ENCODE measurements at regions not wholly inside any gene's neighbourhood (a gene's known extent, or its start where the extent isn't known, plus 50 kb on each side); places are given as distances from the start of the nearest gene placed in this dataset.

DNA sequence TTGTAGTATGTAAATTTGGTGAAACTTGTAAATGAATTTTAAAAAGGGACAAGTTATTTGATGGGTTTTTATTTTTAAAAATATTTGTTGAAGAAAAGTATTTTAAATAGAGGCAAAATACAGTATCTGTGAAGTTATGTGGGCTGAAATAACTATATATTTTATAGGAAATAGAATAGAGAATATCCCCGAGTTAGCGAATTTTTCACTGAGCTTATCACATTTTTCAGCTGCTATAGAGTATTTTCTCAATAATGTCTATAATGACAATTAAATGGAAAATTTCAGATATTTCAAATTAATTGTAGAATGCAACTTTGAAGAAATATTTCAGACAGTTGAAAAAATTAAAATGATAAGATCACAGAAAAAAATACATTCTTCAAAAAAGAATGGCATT, 166.4 kb upstream of the TP63 start:
- TF ChIP-seq POLR2AphosphoS5 (IDR thresholded peaks at IDR 0.05; ENCODE audit: low read depth, low read length) = no peak
- TF ChIP-seq TAF1 (IDR thresholded peaks at IDR 0.05; ENCODE audit: low read depth, low read length) = no peak
- no peak for TF ChIP-seq POLR2A (IDR thresholded peaks at IDR 0.05; ENCODE audit: low read depth, low read length)
- TF ChIP-seq POU2F2 (IDR thresholded peaks at IDR 0.05; ENCODE audit: low read depth, low read length) = no peak
- TF ChIP-seq SPI1 (IDR thresholded peaks at IDR 0.05; ENCODE audit: low read depth, low read length) = no peak
- TF ChIP-seq PAX5 (IDR thresholded peaks at IDR 0.05; ENCODE audit: insufficient read depth, low read length, severe bottlenecking) = no peak
- FAIRE-seq (no peak), DNase-seq (ENCODE audit: insufficient read length, low spot score) (no peak)

DNA sequence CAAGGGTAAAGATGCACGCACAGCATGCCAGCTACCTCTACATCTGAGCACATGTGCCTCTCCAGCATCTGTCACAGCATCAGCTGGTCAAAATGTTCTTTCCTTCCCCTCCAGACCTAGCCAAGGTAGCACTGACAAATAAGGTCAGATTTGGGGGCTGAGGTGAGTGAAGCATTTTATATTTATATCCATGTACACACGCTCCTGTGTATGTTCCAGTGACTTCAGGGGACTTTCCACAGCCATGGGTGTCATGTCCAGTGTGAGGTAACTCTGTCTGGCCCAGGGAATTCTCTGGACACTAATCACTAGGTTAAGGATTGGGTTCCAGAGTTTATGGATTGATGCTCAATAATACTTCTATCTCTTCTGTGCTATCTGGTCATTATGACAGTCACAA, 165.2 kb upstream of the TP63 start:
- TF ChIP-seq POU2F2 (IDR thresholded peaks at IDR 0.05; ENCODE audit: low read depth, low read length) (no peak), POLR2A (IDR thresholded peaks at IDR 0.05; ENCODE audit: low read depth, low read length) (no peak), POLR2AphosphoS5 (IDR thresholded peaks at IDR 0.05; ENCODE audit: low read depth, low read length) (no peak), TAF1 (IDR thresholded peaks at IDR 0.05; ENCODE audit: low read depth, low read length) (no peak), PAX5 (IDR thresholded peaks at IDR 0.05; ENCODE audit: insufficient read depth, low read length, severe bottlenecking) (no peak), SPI1 (IDR thresholded peaks at IDR 0.05; ENCODE audit: low read depth, low read length) (no peak)
- FAIRE-seq = no peak

DNA sequence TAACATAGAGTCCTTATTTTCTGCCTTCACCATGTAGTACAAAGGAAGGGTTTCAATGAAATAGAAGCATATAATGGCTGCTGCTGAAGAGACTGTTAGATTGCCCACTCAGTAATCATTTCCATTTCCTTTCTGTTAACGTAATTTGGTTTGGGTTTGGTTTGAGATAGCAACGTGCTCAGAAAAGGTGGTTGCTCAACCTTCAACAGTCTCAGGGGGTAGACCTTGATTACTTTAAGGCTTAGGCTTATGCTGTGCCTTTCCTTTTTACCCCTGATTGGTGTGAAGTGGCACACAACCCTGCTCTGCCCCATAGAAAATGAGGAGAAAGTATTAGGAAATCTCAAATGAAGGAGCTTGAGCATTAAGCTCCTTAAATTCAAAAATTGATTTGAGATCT, 163.7 kb upstream of the TP63 start:
- no peak for TF ChIP-seq PAX5 (IDR thresholded peaks at IDR 0.05; ENCODE audit: insufficient read depth, low read length, severe bottlenecking)
- no peak for TF ChIP-seq POLR2AphosphoS5 (IDR thresholded peaks at IDR 0.05; ENCODE audit: low read depth, low read length)
- no peak for TF ChIP-seq TAF1 (IDR thresholded peaks at IDR 0.05; ENCODE audit: low read depth, low read length)
- no peak for TF ChIP-seq POU2F2 (IDR thresholded peaks at IDR 0.05; ENCODE audit: low read depth, low read length)
- no peak for TF ChIP-seq SPI1 (IDR thresholded peaks at IDR 0.05; ENCODE audit: low read depth, low read length)
- TF ChIP-seq POLR2A (IDR thresholded peaks at IDR 0.05; ENCODE audit: low read depth, low read length) = no peak
- DNase-seq (ENCODE audit: insufficient read length, low spot score) (no peak), FAIRE-seq (no peak)

More for the DNA sequence above, 165.2 kb upstream of the TP63 start:
- no peak for DNase-seq (ENCODE audit: insufficient read length, low spot score)

DNA sequence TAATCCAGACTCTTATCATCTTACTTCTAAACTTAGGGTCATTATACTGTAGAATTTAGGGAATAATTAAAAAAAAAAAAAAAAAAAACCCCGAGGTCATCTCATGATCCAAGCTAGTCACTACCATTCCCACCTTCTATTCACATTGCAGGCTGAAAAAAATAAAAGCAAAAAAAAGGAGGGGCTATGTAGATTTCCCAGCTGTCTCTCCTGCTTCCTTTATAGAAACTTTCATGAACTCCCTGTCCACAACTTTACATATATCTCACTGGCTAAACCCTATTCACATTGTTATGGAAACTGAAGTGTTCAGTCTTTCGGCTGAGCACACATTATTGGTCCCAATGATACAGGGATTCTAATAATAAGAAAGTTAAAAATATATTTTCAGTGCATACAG, 156.2 kb upstream of the TP63 start:
- no peak for DNase-seq (ENCODE audit: insufficient read length, low spot score)
- TF ChIP-seq POLR2A (IDR thresholded peaks at IDR 0.05; ENCODE audit: low read depth, low read length) (no peak), POU2F2 (IDR thresholded peaks at IDR 0.05; ENCODE audit: low read depth, low read length) (no peak), PAX5 (IDR thresholded peaks at IDR 0.05; ENCODE audit: insufficient read depth, low read length, severe bottlenecking) (no peak)
- FAIRE-seq = no peak

DNA sequence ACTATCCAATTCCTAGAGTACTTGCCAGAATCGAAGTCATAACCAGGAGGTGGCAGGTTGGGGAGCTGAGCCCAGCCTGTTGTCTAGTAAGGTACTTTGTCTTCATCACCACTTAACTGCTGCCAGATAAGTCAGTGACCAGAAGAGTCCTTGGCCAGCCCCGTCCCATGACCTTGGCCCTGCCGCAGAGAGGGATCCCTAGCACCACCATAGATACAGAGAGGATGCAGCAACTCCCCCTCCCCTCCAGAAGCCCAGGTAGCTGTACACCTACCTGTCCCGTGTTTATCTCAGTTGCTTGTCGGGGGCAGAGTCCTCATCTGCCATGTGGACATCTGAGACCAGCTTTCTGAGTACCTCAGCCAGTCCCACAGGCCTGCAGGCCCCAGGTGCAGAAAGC, 153.6 kb upstream of the TP63 start:
- DNase-seq (ENCODE audit: insufficient read length, low spot score) (no peak), FAIRE-seq (no peak)
- TF ChIP-seq POLR2AphosphoS5 (IDR thresholded peaks at IDR 0.05; ENCODE audit: low read depth, low read length) = no peak
- no peak for TF ChIP-seq TAF1 (IDR thresholded peaks at IDR 0.05; ENCODE audit: low read depth, low read length)
- no peak for TF ChIP-seq PAX5 (IDR thresholded peaks at IDR 0.05; ENCODE audit: insufficient read depth, low read length, severe bottlenecking)
- no peak for TF ChIP-seq POLR2A (IDR thresholded peaks at IDR 0.05; ENCODE audit: low read depth, low read length)
- TF ChIP-seq POU2F2 (IDR thresholded peaks at IDR 0.05; ENCODE audit: low read depth, low read length) = no peak
- no peak for TF ChIP-seq SPI1 (IDR thresholded peaks at IDR 0.05; ENCODE audit: low read depth, low read length)

DNA sequence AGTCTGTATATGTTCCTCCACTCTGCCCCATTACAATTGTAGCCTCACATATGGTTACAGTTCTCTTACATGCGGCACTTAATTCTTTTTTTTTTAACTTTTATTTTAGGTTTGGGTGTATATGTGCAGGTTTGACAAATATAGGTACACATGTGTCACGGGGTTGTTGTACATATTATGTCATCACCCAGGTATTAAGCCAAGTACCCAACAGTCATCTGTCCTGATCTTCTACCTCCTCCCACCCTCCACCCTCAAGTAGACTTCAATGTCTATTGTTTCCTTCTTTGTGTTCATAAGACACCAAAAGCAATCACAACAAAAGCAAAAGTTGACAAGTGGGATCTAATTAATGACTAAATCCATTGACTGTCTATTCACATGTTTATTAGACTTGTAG, 144.6 kb upstream of the TP63 start:
- TF ChIP-seq POU2F2 (IDR thresholded peaks at IDR 0.05; ENCODE audit: low read depth, low read length) = no peak
- no peak for TF ChIP-seq TAF1 (IDR thresholded peaks at IDR 0.05; ENCODE audit: low read depth, low read length)
- TF ChIP-seq POLR2A (IDR thresholded peaks at IDR 0.05; ENCODE audit: low read depth, low read length) = no peak
- no peak for TF ChIP-seq POLR2AphosphoS5 (IDR thresholded peaks at IDR 0.05; ENCODE audit: low read depth, low read length)
- TF ChIP-seq SPI1 (IDR thresholded peaks at IDR 0.05; ENCODE audit: low read depth, low read length) = no peak
- TF ChIP-seq PAX5 (IDR thresholded peaks at IDR 0.05; ENCODE audit: insufficient read depth, low read length, severe bottlenecking) = no peak
- DNase-seq (ENCODE audit: insufficient read length, low spot score) = no peak
- FAIRE-seq = no peak

DNA sequence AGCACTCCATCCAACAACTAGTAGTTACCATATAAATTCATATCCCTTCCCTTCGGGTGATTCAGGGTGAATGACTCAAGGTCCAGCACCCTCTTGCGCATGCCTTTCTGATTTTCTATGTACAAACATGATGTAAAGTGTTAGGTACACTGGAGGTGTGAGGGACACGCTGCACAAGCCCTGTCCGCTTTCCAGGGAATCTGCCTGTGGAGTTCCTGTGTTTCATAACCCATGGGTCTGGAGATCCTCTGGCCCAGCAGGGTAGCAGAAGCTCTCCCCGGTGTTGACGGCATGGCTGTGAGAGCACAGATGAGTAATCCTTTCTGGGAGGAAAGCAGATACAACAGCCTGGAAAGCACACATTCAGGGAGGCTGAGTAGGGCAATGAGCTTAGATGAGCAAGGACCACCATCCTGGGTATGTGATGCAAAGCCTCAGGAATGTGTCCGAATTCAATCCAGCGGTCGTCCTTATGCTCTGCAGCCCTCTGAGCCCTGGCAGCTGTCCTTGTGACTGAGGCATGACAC, 142.9 kb upstream of the TP63 start:
- FAIRE-seq (no peak), DNase-seq (ENCODE audit: insufficient read length, low spot score) (no peak)
- TF ChIP-seq TAF1 (IDR thresholded peaks at IDR 0.05; ENCODE audit: low read depth, low read length) = no peak
- no peak for TF ChIP-seq SPI1 (IDR thresholded peaks at IDR 0.05; ENCODE audit: low read depth, low read length)
- TF ChIP-seq PAX5 (IDR thresholded peaks at IDR 0.05; ENCODE audit: insufficient read depth, low read length, severe bottlenecking) = no peak
- no peak for TF ChIP-seq POLR2A (IDR thresholded peaks at IDR 0.05; ENCODE audit: low read depth, low read length)
- TF ChIP-seq POLR2AphosphoS5 (IDR thresholded peaks at IDR 0.05; ENCODE audit: low read depth, low read length) = no peak
- TF ChIP-seq POU2F2 (IDR thresholded peaks at IDR 0.05; ENCODE audit: low read depth, low read length) = no peak

DNA sequence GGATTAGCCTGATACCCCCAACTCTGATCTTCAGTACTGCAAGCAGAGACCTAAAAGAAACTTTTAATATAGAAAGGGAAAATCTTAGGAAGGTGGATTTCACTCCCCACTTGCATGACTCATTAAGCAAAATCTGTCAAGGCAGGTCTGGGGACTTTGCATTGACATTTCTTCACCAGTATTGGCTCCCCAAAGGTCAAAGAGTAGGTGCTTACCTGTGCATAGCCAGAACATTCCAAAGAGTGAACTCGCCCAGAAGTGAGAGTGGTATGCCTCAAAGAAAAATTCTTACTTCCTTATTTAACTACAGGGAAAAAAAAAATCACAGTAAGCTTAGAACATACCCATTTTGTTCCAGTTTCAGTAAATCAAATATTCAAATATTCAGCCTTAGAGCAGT, 140.9 kb upstream of the TP63 start:
- DNase-seq (ENCODE audit: insufficient read length, low spot score) (no peak), FAIRE-seq (no peak)
- TF ChIP-seq POLR2A (IDR thresholded peaks at IDR 0.05; ENCODE audit: low read depth, low read length) (no peak), SPI1 (IDR thresholded peaks at IDR 0.05; ENCODE audit: low read depth, low read length) (no peak), PAX5 (IDR thresholded peaks at IDR 0.05; ENCODE audit: insufficient read depth, low read length, severe bottlenecking) (no peak), TAF1 (IDR thresholded peaks at IDR 0.05; ENCODE audit: low read depth, low read length) (no peak), POU2F2 (IDR thresholded peaks at IDR 0.05; ENCODE audit: low read depth, low read length) (no peak), POLR2AphosphoS5 (IDR thresholded peaks at IDR 0.05; ENCODE audit: low read depth, low read length) (no peak)

DNA sequence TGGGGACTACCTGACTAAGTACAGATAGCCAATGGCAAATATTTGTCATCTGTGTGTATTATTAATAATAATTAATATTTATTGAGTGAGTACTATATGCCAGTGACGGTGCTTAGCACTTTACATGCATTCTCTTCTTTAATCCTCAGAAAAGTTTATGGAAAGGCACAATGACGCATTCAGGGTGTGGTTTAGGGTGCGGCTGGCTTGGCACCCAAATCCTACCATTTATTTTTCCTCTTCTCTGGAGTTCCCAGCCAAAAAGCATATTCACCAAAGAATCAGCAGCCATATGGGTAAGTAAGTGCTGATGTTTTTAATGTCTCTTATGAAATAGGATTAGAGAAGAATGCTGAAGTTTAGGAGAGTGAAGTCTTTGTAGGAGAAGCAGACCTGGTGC, 140.4 kb upstream of the TP63 start:
- TF ChIP-seq SPI1 (IDR thresholded peaks at IDR 0.05; ENCODE audit: low read depth, low read length) (no peak), POLR2AphosphoS5 (IDR thresholded peaks at IDR 0.05; ENCODE audit: low read depth, low read length) (no peak), PAX5 (IDR thresholded peaks at IDR 0.05; ENCODE audit: insufficient read depth, low read length, severe bottlenecking) (no peak), POU2F2 (IDR thresholded peaks at IDR 0.05; ENCODE audit: low read depth, low read length) (no peak), TAF1 (IDR thresholded peaks at IDR 0.05; ENCODE audit: low read depth, low read length) (no peak), POLR2A (IDR thresholded peaks at IDR 0.05; ENCODE audit: low read depth, low read length) (no peak)
- FAIRE-seq (no peak), DNase-seq (ENCODE audit: insufficient read length, low spot score) (no peak)

DNA sequence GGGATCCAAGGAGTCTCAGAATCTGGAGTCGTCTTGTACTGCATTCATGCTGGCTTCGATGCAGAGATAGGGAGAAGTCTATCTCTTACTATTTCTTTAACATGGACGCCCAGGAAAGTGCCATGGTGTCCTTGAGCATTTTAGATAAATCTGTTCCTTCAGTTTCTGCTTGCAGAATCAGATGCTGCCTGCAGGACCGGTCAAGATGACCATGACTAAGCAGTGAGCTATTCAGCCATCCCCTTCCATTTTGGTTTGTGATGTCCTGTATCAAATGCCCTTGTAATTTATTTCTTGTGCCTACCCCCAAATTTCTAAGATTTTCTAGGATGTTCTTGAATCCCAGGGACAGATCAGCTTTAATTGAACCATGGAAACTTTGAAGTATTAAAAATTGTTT, 139.4 kb upstream of the TP63 start:
- FAIRE-seq = no peak
- no peak for DNase-seq (ENCODE audit: insufficient read length, low spot score)
- no peak for TF ChIP-seq PAX5 (IDR thresholded peaks at IDR 0.05; ENCODE audit: insufficient read depth, low read length, severe bottlenecking)
- TF ChIP-seq POLR2A (IDR thresholded peaks at IDR 0.05; ENCODE audit: low read depth, low read length) = no peak
- no peak for TF ChIP-seq POLR2AphosphoS5 (IDR thresholded peaks at IDR 0.05; ENCODE audit: low read depth, low read length)
- TF ChIP-seq POU2F2 (IDR thresholded peaks at IDR 0.05; ENCODE audit: low read depth, low read length) = no peak
- TF ChIP-seq SPI1 (IDR thresholded peaks at IDR 0.05; ENCODE audit: low read depth, low read length) = no peak
- TF ChIP-seq TAF1 (IDR thresholded peaks at IDR 0.05; ENCODE audit: low read depth, low read length) = no peak
